ENCODE measurements at regions not wholly inside any gene's neighbourhood (a gene's known extent, or its start where the extent isn't known, plus 50 kb on each side); places are given as distances from the start of the nearest gene placed in this dataset.

DNA sequence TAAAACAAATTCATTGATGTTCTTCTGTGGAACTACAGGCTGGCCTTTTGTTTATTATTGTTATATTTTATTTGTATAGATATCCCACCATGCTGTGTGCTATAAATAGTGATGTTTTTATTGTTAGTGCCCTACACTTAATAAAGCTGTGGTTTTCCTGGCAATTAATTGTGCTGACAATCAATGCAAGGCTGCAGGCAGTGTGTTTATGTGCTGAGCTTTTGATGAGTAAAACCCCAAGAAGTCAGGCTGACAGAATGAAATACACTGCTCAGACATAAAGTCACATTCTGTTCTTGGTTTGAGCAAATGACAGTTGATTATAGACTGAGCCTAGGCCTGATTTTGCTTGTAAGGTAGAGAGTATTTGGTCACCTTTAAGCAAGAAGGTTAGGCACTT is 362.7 kb downstream of the CPS1 start:
- Histone ChIP-seq H3K9me3 (ENCODE audit: control insufficient read depth in 4 of 4, low read length in 3 of 4) (no peaks in the 10 kb centered on the region), H3K36me3 (ENCODE audit: control insufficient read depth in 4 of 4, insufficient read depth in 3 of 4, low read depth in 1 of 4, low read length in 3 of 4) (no peaks in the 10 kb centered on the region), H3K27ac (ENCODE audit: low read depth in 1 of 2, low read length in 2 of 2) (no peak overlapping the region), H3K4me3 (ENCODE audit: low read depth in 1 of 3, low read length in 3 of 3) (no peak overlapping the region), H3K9ac (ENCODE audit: low read depth in 1 of 2, low read length in 2 of 2) (no peak overlapping the region), H3K27me3 (ENCODE audit: control insufficient read depth in 4 of 4, insufficient read depth in 4 of 4, low read length in 3 of 4) (no peaks in the 10 kb centered on the region), H3K4me1 (ENCODE audit: control insufficient read depth in 4 of 4, insufficient read depth in 4 of 4, low read length in 3 of 4) (no peaks in the 10 kb centered on the region)
- no peak for TF ChIP-seq YY1 (IDR thresholded peaks at IDR 0.05)
- TF ChIP-seq, protein P1, sequence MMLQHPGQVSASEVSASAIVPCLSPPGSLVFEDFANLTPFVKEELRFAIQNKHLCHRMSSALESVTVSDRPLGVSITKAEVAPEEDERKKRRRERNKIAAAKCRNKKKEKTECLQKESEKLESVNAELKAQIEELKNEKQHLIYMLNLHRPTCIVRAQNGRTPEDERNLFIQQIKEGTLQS (IDR thresholded peaks at IDR 0.05), result no peak
- TF ChIP-seq NR2F2 (IDR thresholded peaks at IDR 0.05), result no peak
- TF ChIP-seq RXRA (IDR thresholded peaks at IDR 0.05), result no peak
- TF ChIP-seq GABPA (IDR thresholded peaks at IDR 0.05 in 1 of 2, conservative IDR thresholded peaks at IDR 0.05 in 1 of 2), result no peak
- TF ChIP-seq HNF4A (conservative IDR thresholded peaks at IDR 0.05), result no peak
- TF ChIP-seq, protein P2, sequence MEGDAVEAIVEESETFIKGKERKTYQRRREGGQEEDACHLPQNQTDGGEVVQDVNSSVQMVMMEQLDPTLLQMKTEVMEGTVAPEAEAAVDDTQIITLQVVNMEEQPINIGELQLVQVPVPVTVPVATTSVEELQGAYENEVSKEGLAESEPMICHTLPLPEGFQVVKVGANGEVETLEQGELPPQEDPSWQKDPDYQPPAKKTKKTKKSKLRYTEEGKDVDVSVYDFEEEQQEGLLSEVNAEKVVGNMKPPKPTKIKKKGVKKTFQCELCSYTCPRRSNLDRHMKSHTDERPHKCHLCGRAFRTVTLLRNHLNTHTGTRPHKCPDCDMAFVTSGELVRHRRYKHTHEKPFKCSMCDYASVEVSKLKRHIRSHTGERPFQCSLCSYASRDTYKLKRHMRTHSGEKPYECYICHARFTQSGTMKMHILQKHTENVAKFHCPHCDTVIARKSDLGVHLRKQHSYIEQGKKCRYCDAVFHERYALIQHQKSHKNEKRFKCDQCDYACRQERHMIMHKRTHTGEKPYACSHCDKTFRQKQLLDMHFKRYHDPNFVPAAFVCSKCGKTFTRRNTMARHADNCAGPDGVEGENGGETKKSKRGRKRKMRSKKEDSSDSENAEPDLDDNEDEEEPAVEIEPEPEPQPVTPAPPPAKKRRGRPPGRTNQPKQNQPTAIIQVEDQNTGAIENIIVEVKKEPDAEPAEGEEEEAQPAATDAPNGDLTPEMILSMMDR (IDR thresholded peaks at IDR 0.05; ENCODE audit: low read depth, low read length, missing input control), result no peak
- TF ChIP-seq, protein P3, sequence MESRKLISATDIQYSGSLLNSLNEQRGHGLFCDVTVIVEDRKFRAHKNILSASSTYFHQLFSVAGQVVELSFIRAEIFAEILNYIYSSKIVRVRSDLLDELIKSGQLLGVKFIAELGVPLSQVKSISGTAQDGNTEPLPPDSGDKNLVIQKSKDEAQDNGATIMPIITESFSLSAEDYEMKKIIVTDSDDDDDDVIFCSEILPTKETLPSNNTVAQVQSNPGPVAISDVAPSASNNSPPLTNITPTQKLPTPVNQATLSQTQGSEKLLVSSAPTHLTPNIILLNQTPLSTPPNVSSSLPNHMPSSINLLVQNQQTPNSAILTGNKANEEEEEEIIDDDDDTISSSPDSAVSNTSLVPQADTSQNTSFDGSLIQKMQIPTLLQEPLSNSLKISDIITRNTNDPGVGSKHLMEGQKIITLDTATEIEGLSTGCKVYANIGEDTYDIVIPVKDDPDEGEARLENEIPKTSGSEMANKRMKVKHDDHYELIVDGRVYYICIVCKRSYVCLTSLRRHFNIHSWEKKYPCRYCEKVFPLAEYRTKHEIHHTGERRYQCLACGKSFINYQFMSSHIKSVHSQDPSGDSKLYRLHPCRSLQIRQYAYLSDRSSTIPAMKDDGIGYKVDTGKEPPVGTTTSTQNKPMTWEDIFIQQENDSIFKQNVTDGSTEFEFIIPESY (IDR thresholded peaks at IDR 0.05), result no peak
- TF ChIP-seq FOXA1 (IDR thresholded peaks at IDR 0.05), result no peak
- DNase-seq (ENCODE audit: low spot score), result no peak

DNA sequence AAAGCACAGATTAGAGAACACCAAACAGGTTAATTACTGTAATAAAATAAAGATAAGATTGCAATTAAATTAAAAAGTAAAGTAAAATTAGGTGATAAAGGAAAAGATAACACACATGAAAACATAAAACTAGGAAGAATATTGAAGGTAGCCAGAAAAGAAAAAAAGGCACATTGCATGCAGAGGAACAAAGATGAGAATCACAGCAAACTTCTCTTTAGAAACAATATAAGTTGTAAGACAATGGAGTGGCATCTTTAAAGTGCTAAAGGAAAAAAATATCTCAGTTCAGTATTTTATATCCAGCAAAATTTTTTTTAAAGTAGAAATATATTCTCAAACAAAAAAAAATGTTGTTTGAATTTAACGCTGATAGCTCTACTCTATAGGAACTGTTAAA is 366.0 kb downstream of the CPS1 start:
- H3K36me3 ChIP-seq (ENCODE audit: control insufficient read depth in 4 of 4, insufficient read depth in 3 of 4, low read depth in 1 of 4, low read length in 3 of 4), result no peaks in the 10 kb centered on the region
- H3K27me3 ChIP-seq (ENCODE audit: control insufficient read depth in 4 of 4, insufficient read depth in 4 of 4, low read length in 3 of 4), result no peaks in the 10 kb centered on the region
- DNase-seq (ENCODE audit: low spot score), result no peak
- no peak overlapping the region for H3K9ac ChIP-seq (ENCODE audit: low read depth in 1 of 2, low read length in 2 of 2)
- H3K9me3 ChIP-seq (ENCODE audit: control insufficient read depth in 4 of 4, low read length in 3 of 4), result no peaks in the 10 kb centered on the region
- 92% methylated on average over 1 of the region's 1 CpG for WGBS
- TF ChIP-seq TAF1 (conservative IDR thresholded peaks at IDR 0.05) (no peak), GABPA (IDR thresholded peaks at IDR 0.05 in 1 of 2, conservative IDR thresholded peaks at IDR 0.05 in 1 of 2) (no peak), HNF4G (IDR thresholded peaks at IDR 0.05) (no peak), EGR1 (IDR thresholded peaks at IDR 0.05; ENCODE audit: low read depth in 2 of 2) (no peak), RXRA (IDR thresholded peaks at IDR 0.05) (no peak), RAD21 (IDR thresholded peaks at IDR 0.05) (no peak), SP1 (IDR thresholded peaks at IDR 0.05) (no peak), YY1 (IDR thresholded peaks at IDR 0.05) (no peak), NR2F2 (IDR thresholded peaks at IDR 0.05) (no peak)
- TF ChIP-seq, protein P4, sequence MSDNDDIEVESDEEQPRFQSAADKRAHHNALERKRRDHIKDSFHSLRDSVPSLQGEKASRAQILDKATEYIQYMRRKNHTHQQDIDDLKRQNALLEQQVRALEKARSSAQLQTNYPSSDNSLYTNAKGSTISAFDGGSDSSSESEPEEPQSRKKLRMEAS (IDR thresholded peaks at IDR 0.05), result no peak
- TF ChIP-seq, protein P3 (IDR thresholded peaks at IDR 0.05), result no peak
- TF ChIP-seq, protein P1 (IDR thresholded peaks at IDR 0.05), result no peak
- TF ChIP-seq, protein P2 (IDR thresholded peaks at IDR 0.05; ENCODE audit: low read depth, low read length, missing input control), result no peak
- no peak overlapping the region for H3K4me3 ChIP-seq (ENCODE audit: low read depth in 1 of 3, low read length in 3 of 3)
- H3K27ac ChIP-seq (ENCODE audit: low read depth in 1 of 2, low read length in 2 of 2), result no peak overlapping the region
- no peaks in the 10 kb centered on the region for H3K4me1 ChIP-seq (ENCODE audit: control insufficient read depth in 4 of 4, insufficient read depth in 4 of 4, low read length in 3 of 4)

Measured in liver (tissue), 8 donors.